NCI-H460 (cell line): ENCODE measurements at regions not wholly inside any gene's neighbourhood (a gene's known extent, or its start where the extent isn't known, plus 50 kb on each side); places are given as distances from the start of the nearest gene placed in this dataset.

ENCODE experiments used
- DNase-seq: peaks from one replicate; pipeline ENCODE4 v3.0.0-alpha.2; 2016; ENCODE audit warnings: low read depth; ENCODE audit errors: extremely low read depth

DNA sequence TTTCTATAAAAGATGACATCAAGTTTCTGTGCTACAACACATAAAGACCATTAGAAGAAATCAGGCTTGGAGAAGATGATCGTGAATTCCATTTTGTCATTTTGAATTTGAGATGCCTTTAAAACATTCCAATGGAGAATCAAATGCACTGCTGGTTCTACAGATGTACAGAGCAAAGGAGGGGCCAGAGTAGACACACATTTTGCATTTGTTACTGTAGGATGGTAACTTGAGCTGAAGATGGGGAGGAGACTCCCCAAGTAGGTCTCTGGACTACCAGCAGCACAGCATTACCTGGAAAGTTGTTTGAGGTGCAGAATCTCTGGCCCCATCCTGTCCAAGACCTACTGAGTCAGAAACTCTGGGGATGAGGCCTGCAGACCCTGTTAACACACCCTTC lies 121.6 kb upstream of the RALGAPA2 start:
- no peak for DNase-seq

DNA sequence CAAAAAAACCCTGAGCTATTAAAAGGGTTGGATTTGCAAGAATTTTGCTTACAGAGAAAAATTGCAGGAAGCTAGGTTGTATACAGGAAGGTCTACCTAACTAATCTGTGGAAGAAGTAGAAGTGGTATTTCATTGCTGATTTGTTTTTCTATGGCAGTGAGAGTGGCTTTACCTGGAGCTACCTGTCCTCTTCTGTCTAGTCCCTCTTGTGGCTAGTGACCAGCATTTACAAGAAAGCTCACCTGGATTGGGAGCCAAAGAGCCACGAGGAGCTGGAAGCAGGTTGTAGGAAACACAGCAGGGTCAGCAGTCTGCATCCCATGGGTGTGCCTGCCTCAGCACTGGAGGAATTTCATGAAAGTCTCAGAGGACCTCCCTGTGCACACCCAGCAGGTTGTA lies 120.3 kb upstream of the RALGAPA2 start:
- DNase-seq = no peak

GRCh38 chr20:20831794-20832193 lies 119.3 kb upstream of the RALGAPA2 start:
- no peak for DNase-seq

DNA sequence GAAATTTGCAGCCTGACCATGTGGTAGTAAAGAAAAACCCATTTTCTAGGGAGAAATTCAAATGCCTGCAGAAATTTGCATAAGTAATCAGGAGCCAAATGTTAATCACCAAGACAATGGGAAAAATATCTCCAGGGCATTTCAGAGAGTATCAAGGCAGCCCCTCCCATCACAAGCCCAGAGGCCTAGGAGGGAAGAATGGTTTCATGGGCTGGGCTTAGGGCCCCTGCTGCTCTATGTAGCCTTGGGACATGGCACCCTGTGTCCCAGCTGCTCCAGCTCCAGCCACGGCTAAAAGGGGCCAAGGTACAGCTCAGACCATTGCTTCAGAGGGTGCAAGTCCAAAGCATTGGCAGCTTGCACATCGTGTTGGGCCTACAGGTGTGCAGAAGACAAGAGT lies 117.2 kb upstream of the RALGAPA2 start:
- DNase-seq = no peak

- no peak for DNase-seq
Observed at GRCh38 chr20:20827992-20828597, 115.7 kb upstream of the RALGAPA2 start.

DNA sequence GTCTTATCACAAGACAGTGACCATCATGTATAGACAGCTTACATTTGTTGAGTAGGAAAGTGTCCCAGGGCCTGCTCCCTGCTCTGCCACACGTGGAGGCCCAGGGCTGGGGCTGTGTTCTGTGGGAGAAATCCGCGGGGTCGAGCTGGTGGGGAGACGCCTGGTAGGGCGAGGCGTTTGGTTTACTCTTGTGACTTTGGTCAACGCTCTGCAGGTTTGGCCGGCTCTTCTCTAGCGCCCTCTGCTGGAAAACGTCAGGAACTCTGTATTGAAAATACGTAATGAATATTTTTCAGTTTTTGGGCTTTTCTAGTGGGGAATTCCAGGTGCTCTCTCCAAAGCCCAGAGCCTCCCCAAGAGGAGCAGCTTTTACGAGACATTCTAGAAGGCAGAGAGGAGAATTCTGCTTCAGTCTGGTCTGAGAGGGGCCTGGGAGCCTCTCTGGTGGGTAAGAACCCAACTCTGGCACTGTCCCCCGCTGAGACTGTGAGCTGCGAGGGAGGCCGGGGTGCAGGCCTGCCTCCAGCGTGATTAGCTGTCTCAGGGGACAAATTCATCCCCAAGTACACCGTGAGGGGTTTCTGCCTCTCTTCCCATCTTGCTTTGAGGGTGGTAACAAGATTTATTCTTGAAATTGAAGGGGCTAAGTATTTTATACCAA lies 112.6 kb upstream of the RALGAPA2 start:
- peak; percentile 40 for DNase-seq

- no peak for DNase-seq
Observed at GRCh38 chr20:20823476-20823881, 111.0 kb upstream of the RALGAPA2 start.

- no peak for DNase-seq
Observed at GRCh38 chr20:20821484-20822260, 109.2 kb upstream of the RALGAPA2 start.

GRCh38 chr20:20820785-20821483 lies 108.5 kb upstream of the RALGAPA2 start:
- no peak for DNase-seq

DNA sequence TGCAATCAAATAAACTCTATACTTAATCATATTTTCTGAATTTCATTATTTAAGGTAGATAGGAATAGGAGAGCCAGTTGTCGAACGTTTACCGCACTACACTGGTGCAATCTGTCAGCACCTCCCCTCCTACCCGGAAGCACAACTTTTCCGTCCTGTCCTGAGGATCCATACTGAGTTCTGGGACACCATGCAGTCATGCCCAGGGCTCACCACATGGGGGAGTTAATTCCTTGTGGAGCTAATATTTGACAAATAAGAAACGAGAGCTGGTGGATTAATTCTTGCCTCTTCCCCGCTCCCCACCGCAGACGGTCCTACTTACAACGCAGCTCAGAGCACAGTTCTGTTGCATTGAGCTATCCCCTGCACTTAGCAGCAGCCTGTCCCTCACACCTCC lies 107.7 kb upstream of the RALGAPA2 start:
- peak; percentile 21 for DNase-seq

GRCh38 chr20:20816969-20817755 lies 104.7 kb upstream of the RALGAPA2 start:
- DNase-seq = no peak

GRCh38 chr20:20815711-20816455 lies 103.4 kb upstream of the RALGAPA2 start:
- DNase-seq = no peak

- DNase-seq = no peak
Observed at GRCh38 chr20:20814685-20815084, 102.2 kb upstream of the RALGAPA2 start.

DNA sequence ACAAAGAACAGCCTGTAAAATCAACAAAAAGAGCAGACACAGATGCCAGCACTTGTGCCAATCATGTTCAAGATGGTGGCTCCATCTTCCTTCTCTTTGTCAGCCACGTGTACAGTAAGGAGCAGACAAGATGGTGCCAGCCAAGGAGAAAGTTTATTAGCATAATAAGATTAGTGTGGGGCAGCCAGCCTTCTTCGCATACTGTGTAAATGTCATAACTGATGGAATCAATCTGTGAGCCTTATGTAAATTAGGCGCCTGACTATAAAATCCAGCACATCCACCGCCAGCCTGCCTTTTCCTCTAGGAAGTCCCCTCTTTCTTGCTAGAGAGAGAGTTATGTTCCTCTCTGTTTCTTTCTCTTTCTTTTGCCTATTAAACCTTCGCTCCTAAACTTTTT lies 99.7 kb upstream of the RALGAPA2 start:
- no peak for DNase-seq

GRCh38 chr20:20808016-20808415 lies 95.6 kb upstream of the RALGAPA2 start:
- no peak for DNase-seq

DNA sequence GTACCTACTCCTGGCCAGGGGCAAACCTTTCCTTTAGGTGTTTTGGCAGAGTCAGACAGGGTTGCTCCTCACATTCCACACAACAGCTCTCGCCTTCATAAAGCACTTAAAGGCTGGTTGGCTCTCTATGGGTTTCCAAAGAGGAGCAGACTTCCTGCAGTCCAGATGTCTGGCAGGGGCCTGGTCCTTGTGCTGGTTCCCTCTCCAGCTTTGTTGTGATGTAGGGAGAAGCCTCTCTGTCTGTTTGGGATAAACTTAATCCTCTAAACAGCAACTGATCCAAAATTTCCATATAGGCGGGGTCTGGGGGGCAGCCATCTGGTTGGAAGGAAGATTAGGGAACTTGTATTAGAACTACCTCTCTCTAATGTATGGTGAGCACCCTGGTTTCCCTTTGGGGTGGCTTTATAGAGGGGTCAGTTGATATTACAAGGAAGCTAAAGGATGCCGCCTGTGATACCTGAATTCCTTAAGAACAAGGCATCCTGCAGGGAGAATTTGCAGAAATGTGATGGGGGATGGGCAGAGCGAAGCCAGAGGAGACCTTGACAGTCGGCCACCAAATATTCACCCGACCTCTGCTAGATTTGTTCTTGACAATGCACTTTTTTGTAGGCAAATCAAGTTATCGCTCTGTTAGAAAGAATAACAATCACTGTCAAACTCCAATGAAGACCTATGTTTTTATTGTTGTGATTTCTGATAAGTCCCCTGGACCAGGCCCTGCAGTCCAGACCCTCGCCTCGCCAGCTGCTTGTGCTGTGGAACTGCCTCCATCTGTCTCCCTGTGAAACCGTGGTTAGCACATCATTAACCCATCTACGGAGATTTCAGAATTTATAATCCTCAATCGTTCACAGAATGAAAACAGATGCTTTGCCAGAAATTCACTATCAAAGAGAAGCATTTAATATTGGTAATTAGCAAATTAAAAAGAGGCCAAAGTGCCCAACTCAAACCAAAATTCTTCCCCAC lies 94.0 kb upstream of the RALGAPA2 start:
- DNase-seq = no peak

DNA sequence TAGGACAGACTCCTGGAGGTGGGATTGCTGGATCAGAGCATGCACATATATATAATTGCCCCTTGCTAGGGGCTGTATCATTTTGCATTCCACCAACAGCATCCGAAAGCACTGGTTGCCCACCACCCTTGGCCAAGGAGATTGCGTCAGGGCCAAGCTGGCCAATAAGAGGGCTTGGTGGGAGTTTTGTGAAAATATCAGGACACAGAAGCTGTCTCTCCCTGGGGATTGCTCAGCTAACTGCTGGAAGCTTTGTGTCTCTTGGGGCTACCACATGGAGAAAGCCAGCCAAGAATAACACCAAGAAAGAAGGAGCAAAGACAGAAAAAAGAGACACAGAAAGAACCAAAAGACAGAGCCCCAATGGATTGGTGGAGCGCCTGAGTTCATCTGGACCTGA lies 90.6 kb upstream of the RALGAPA2 start:
- no peak for DNase-seq

DNA sequence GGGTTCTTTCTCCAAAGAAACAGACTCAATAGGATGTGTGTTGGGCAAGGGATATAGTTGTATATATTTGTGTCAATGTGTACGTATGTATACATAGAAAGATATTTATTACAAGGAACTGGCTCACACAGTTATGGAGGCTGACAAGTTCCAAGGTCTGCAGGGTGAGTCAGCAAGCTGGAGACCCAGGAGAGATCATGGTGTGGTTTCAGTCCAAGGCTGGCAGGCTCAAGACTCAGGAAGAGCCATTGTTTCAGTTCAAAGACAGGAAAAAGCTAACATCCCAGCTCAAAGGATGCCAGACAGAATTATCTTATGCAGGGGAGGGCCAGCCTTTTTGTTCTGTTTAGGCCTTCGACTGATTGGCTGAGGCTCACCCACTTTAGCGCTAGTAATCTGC lies 89.9 kb upstream of the RALGAPA2 start:
- DNase-seq = no peak
